Fibroblast of the aortic adventitia (primary cell): ENCODE measurements at regions not wholly inside any gene's neighbourhood (a gene's known extent, or its start where the extent isn't known, plus 50 kb on each side); places are given as distances from the start of the nearest gene placed in this dataset.
A peak's percentile ranks its signal among the peaks of the same experiment; 100 is the strongest.

Experiments used
- DNase-seq: peaks from one replicate; pipeline ENCODE4 v3.0.0-alpha.2; 2010; ENCODE audit warnings: low read depth
- H3K4me3 ChIP-seq: 2 replicates; pipeline ENCODE4 v1.5.1; 2011; ENCODE audit warnings: low read depth, mild to moderate bottlenecking, control low read depth, low read length, moderate library complexity
- CTCF ChIP-seq: IDR thresholded peaks from 2 replicates; pipeline ENCODE4 v1.5.1; 2011; ENCODE audit warnings: mild to moderate bottlenecking, low read length, control low read depth, inconsistent platforms; ENCODE audit not compliant: insufficient read depth

GRCh38 chr4:141783770-141784169 lies 147.4 kb downstream of the IL15 start:
- TF ChIP-seq CTCF = no peak
- H3K4me3 ChIP-seq = no peak overlapping the region
- no peak for DNase-seq

GRCh38 chr4:141786946-141787345 lies 150.6 kb downstream of the IL15 start:
- H3K4me3 ChIP-seq = no peak overlapping the region
- DNase-seq = no peak
- no peak for TF ChIP-seq CTCF

GRCh38 chr4:141788169-141788915 lies 152.0 kb downstream of the IL15 start:
- H3K4me3 ChIP-seq = no peak overlapping the region
- no peak for TF ChIP-seq CTCF

GRCh38 chr4:141789716-141790115 lies 153.3 kb downstream of the IL15 start:
- H3K4me3 ChIP-seq = no peak overlapping the region
- TF ChIP-seq CTCF = no peak
- DNase-seq = no peak

More at GRCh38 chr4:141788169-141788915, 152.0 kb downstream of the IL15 start:
- DNase-seq = peak; percentile 81

GRCh38 chr4:141792164-141792563 lies 155.8 kb downstream of the IL15 start:
- no peak overlapping the region for H3K4me3 ChIP-seq
- DNase-seq = no peak
- TF ChIP-seq CTCF = no peak

- peak; percentile 35 for DNase-seq
- no peak for TF ChIP-seq CTCF
- H3K4me3 ChIP-seq = no peak overlapping the region
Measured at GRCh38 chr4:141797966-141798365, 161.6 kb downstream of the IL15 start.

GRCh38 chr4:141801558-141801957 lies 165.2 kb downstream of the IL15 start:
- no peak for DNase-seq
- no peak overlapping the region for H3K4me3 ChIP-seq
- TF ChIP-seq CTCF = no peak
